DND-41 (cell line): ENCODE measurements at regions not wholly inside any gene's neighbourhood (a gene's known extent, or its start where the extent isn't known, plus 50 kb on each side); places are given as distances from the start of the nearest gene placed in this dataset.

ENCODE experiments used
- ATAC-seq: fragments of 200-7000 bp; cut with Tn5 transposase; 3 replicates; pipeline ENCODE4 v1.9.1; 2021; ENCODE audit warnings: low read depth; ENCODE audit not compliant: insufficient read depth
- DNase-seq: peaks from one replicate; pipeline ENCODE4 v3.0.0-alpha.2; 2020
- H2AFZ ChIP-seq: 2 replicates; pipeline ENCODE4 v1.6.0; 2012; ENCODE audit warnings: low read depth, low read length
- H3K27ac ChIP-seq: 2 replicates; pipeline ENCODE4 v1.5.1; 2012; ENCODE audit warnings: low read length, inconsistent platforms
- H3K27me3 ChIP-seq: fragments of 200-600 bp; sonication (generic); 2 replicates; pipeline ENCODE4 v1.6.0; 2012; ENCODE audit warnings: low read length, mild to moderate bottlenecking, inconsistent platforms; ENCODE audit not compliant: insufficient read depth, poor library complexity
- H3K36me3 ChIP-seq: 2 replicates; pipeline ENCODE4 v1.5.1; 2012; ENCODE audit warnings: low read length, inconsistent platforms; ENCODE audit not compliant: insufficient read depth
- H3K4me1 ChIP-seq: 2 replicates; pipeline ENCODE4 v1.5.1; 2012; ENCODE audit warnings: mild to moderate bottlenecking, low read length; ENCODE audit not compliant: insufficient read depth
- H3K4me2 ChIP-seq: 2 replicates; pipeline ENCODE4 v1.6.0; 2012; ENCODE audit warnings: mild to moderate bottlenecking, moderate library complexity, low read length, inconsistent platforms; ENCODE audit not compliant: insufficient read depth
- H3K4me3 ChIP-seq, 2 experiments: fragments of 200-600 bp in 1 of 2; shearing (Covaris generic) in 1 of 2; 2 replicates each; pipeline ENCODE4 v1.5.1; 2012 to 2016; ENCODE audit warnings: inconsistent platforms in 2 of 2, low read length in 2 of 2, mild to moderate bottlenecking in 2 of 2, low read depth in 1 of 2, moderate library complexity in 1 of 2
- H3K79me2 ChIP-seq: 2 replicates; pipeline ENCODE4 v1.6.0; 2012; ENCODE audit warnings: low read length, inconsistent platforms; ENCODE audit not compliant: insufficient read depth
- H3K9ac ChIP-seq: 2 replicates; pipeline ENCODE4 v1.6.0; 2012; ENCODE audit warnings: low read depth, mild to moderate bottlenecking, inconsistent platforms, low read length, moderate library complexity
- H3K9me3 ChIP-seq: 2 replicates; pipeline ENCODE4 v1.5.1; 2012; ENCODE audit warnings: low read length, moderate library complexity, mild to moderate bottlenecking, inconsistent platforms; ENCODE audit not compliant: insufficient read depth, severe bottlenecking
- H4K20me1 ChIP-seq: 2 replicates; pipeline ENCODE4 v1.6.0; 2012; ENCODE audit warnings: low read length; ENCODE audit not compliant: insufficient read depth
- CTCF ChIP-seq: IDR thresholded peaks from 2 replicates; pipeline ENCODE4 v1.5.1; 2012; ENCODE audit warnings: borderline replicate concordance, low read length, moderate library complexity, mild to moderate bottlenecking; ENCODE audit not compliant: poor library complexity, severe bottlenecking; ENCODE audit errors: extremely low read depth
- EZH2 ChIP-seq: IDR thresholded peaks from 3 replicates; pipeline ENCODE4 v1.6.1; 2012; ENCODE audit warnings: borderline replicate concordance, low read depth, mild to moderate bottlenecking, moderate library complexity, low read length, inconsistent platforms; ENCODE audit not compliant: severe bottlenecking

- H3K9ac ChIP-seq = no peak overlapping the region
- no peak overlapping the region for H2AFZ ChIP-seq
- ATAC-seq (no peak), DNase-seq (no peak)
- H3K4me3 ChIP-seq = no peak overlapping the region
- H4K20me1 ChIP-seq = no peaks in the 10 kb centered on the region
- H3K36me3 ChIP-seq = no peaks in the 10 kb centered on the region
- H3K79me2 ChIP-seq = no peaks in the 10 kb centered on the region
- H3K27me3 ChIP-seq = no peaks in the 10 kb centered on the region
- H3K9me3 ChIP-seq = no peaks in the 10 kb centered on the region
- no peak overlapping the region for H3K27ac ChIP-seq
- H3K4me1 ChIP-seq = no peaks in the 10 kb centered on the region
- TF ChIP-seq CTCF (no peak), EZH2 (no peak)
- H3K4me2 ChIP-seq = no peak overlapping the region
Observed at GRCh38 chr13:73482556-73482955, 423.8 kb downstream of the KLF5 start.

GRCh38 chr13:73481886-73482445, 423.2 kb downstream of the KLF5 start:
- no peaks in the 10 kb centered on the region for H3K27me3 ChIP-seq
- TF ChIP-seq CTCF (no peak), EZH2 (no peak)

GRCh38 chr13:73480779-73481559, 422.2 kb downstream of the KLF5 start:
- H3K9ac ChIP-seq = no peak overlapping the region
- H3K4me3 ChIP-seq = no peak overlapping the region
- no peak for DNase-seq
- H3K36me3 ChIP-seq = no peaks in the 10 kb centered on the region
- H3K79me2 ChIP-seq = no peaks in the 10 kb centered on the region
- H3K27me3 ChIP-seq = no peaks in the 10 kb centered on the region
- H3K4me2 ChIP-seq = no peak overlapping the region
- no peaks in the 10 kb centered on the region for H3K4me1 ChIP-seq
- H4K20me1 ChIP-seq = no peaks in the 10 kb centered on the region
- TF ChIP-seq CTCF (no peak), EZH2 (no peak)
- H3K9me3 ChIP-seq = no peaks in the 10 kb centered on the region
- ATAC-seq = no peak
- H2AFZ ChIP-seq = no peak overlapping the region
- H3K27ac ChIP-seq = no peak overlapping the region

More at GRCh38 chr13:73481886-73482445, 423.2 kb downstream of the KLF5 start:
- Histone ChIP-seq H3K4me2 (no peak overlapping the region), H3K79me2 (no peaks in the 10 kb centered on the region), H3K4me3 (no peak overlapping the region), H3K4me1 (no peaks in the 10 kb centered on the region), H3K9me3 (no peaks in the 10 kb centered on the region), H3K27ac (no peak overlapping the region), H3K9ac (no peak overlapping the region), H2AFZ (no peak overlapping the region), H4K20me1 (no peaks in the 10 kb centered on the region), H3K36me3 (no peaks in the 10 kb centered on the region)
- no peak for ATAC-seq
- DNase-seq = no peak
